Stimulated activated effector memory CD8-positive, alpha-beta T cell treated with anti-CD3 and anti-CD28 coated beads, Interleukin-12 subunit alpha, Interleukin-12 subunit beta, amount 100 ng/mL, for 72 hours (primary cell): ENCODE measurements at regions not wholly inside any gene's neighbourhood (a gene's known extent, or its start where the extent isn't known, plus 50 kb on each side); places are given as distances from the start of the nearest gene placed in this dataset.

Source experiments
- ATAC-seq: fragments of 150-1000 bp; cut with Tn5 transposase; 2 replicates; pipeline ENCODE4 v1.10.0; 2021
- DNase-seq, 2 donors: peaks; one replicate each; pipeline ENCODE4 v3.0.0; 2021 to 2022; ENCODE audit warnings: low spot score in 2 of 2
- H3K27ac Mint-ChIP-seq: one replicate; pipeline ENCODE4 v1.8.0; 2022; ENCODE audit warnings: mild to moderate bottlenecking, mixed read lengths
- H3K36me3 Mint-ChIP-seq: one replicate; pipeline ENCODE4 v1.8.0; 2022; ENCODE audit warnings: mild to moderate bottlenecking, mixed read lengths
- H3K4me1 Mint-ChIP-seq: one replicate; pipeline ENCODE4 v1.8.0; 2022; ENCODE audit warnings: mixed read lengths
- H3K4me3 Mint-ChIP-seq: one replicate; pipeline ENCODE4 v1.8.0; 2022; ENCODE audit warnings: mild to moderate bottlenecking, mixed read lengths
- H3K9me3 Mint-ChIP-seq: one replicate; pipeline ENCODE4 v1.8.0; 2022; ENCODE audit warnings: mixed read lengths

DNA sequence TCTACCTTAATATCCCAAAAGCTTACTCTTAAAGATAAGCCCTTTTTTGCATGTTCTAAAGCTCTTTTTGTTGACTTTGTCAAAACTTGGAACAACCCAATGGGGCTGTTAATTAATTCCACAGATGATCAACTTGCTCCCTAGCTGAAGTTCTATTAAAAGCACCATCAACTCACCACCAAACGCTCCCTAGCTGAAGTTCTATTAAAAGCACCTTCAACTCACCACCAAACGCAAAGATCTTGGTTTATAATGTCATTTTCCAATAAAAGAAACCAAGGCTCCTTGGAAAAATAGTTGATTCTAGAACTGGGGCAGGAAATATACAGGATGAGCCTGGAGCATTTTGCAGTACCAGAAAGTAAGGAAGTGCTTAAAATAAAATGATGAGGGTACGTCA lies 122.3 kb upstream of the STT3B start:
- Mint-ChIP-seq H3K4me1 (no peaks in the 10 kb centered on the region), H3K4me3 (no peak overlapping the region), H3K27ac (no peak overlapping the region), H3K9me3 (no peaks in the 10 kb centered on the region), H3K36me3 (no peaks in the 10 kb centered on the region)
- no peak for DNase-seq
- ATAC-seq: no peak

DNA sequence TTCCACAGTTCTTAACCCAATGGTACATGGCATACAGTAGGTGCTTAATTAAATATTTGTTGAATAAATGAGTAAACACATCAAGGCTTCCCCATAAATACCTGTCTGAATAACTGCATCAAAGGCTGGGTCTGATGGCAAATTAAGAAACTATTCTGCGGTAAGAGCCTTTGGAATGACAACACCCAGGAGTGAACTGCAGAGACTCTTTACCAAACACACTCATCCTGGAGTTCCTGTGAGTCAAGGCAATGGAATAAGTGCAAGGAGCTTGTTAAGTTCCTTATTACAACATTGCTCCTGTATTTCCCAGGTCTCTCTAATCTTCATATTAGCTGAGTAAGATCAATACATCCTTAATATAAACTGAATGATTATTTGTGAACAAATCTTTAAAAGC lies 119.9 kb upstream of the STT3B start:
- Mint-ChIP-seq H3K4me1 (no peaks in the 10 kb centered on the region), H3K27ac (no peak overlapping the region), H3K4me3 (no peak overlapping the region), H3K36me3 (no peaks in the 10 kb centered on the region), H3K9me3 (no peaks in the 10 kb centered on the region)
- no peak for ATAC-seq
- no peak for DNase-seq

DNA sequence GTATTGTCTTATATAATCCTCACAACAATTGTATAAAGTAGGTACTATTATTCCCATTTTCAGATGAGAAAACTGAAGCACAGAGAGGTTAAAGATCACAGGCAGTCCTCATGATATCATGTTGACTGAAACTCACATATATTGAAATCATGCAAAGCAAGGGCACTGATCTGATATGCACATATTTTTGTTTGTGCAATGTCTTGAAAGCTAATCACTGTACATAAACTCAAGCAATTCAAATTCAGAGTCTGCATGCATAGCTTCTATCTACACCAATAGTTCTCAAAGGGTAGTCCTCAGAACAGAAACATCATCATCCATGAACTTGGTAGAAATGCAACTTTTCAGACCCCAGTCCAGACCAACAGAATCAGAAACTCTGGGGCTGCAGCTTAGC lies 119.2 kb upstream of the STT3B start:
- no peaks in the 10 kb centered on the region for H3K9me3 Mint-ChIP-seq
- no peak for DNase-seq
- no peak for ATAC-seq
- H3K4me3 Mint-ChIP-seq: no peak overlapping the region
- no peaks in the 10 kb centered on the region for H3K4me1 Mint-ChIP-seq
- no peak overlapping the region for H3K27ac Mint-ChIP-seq
- H3K36me3 Mint-ChIP-seq: no peaks in the 10 kb centered on the region

DNA sequence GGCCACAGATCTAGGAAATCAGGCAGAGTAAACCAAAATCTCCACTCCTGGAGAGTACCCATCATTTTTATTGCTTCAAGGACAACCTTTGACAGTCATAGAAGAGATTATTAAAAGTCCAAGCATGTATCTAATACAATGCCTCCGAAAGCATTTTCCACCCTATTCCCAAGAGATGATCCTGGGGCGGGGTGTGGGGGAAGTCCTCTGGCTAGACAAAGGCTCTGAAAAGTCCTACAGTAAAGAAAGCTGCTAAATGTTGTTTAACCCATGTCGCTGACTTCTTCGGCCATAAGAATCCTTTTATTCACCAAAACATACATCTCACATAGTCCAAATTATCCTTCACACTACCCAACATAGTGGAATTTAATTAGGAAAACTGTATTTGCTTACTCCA lies 115.7 kb upstream of the STT3B start:
- no peak overlapping the region for H3K27ac Mint-ChIP-seq
- DNase-seq (no peak), ATAC-seq (no peak)
- H3K4me1 Mint-ChIP-seq: peaks cover 6% of the 10 kb centered on the region
- no peak overlapping the region for H3K4me3 Mint-ChIP-seq
- no peaks in the 10 kb centered on the region for H3K9me3 Mint-ChIP-seq
- no peaks in the 10 kb centered on the region for H3K36me3 Mint-ChIP-seq

DNA sequence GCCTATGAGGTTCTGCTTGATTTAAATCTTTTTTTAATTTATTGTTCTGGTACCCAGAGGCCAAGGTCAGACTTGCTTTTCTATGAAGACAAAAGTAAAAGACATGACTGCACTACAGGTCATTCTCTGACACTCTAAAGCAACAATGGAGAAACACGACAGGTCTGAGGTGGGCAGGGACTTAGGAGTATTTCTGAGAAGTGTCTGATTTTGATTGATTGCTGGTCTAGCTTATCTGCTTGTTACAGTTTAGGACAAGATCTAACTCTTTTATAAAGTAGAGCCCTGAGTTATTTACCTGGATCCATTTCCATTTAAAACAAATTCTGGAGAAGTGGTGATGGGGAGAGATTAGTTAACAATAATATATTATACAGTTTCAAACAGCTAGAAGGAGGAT lies 115.2 kb upstream of the STT3B start:
- no peak overlapping the region for H3K27ac Mint-ChIP-seq
- no peak for ATAC-seq
- peaks cover 10% of the 10 kb centered on the region for H3K4me1 Mint-ChIP-seq
- H3K4me3 Mint-ChIP-seq: no peak overlapping the region
- DNase-seq: no peak
- H3K9me3 Mint-ChIP-seq: no peaks in the 10 kb centered on the region
- H3K36me3 Mint-ChIP-seq: no peaks in the 10 kb centered on the region

DNA sequence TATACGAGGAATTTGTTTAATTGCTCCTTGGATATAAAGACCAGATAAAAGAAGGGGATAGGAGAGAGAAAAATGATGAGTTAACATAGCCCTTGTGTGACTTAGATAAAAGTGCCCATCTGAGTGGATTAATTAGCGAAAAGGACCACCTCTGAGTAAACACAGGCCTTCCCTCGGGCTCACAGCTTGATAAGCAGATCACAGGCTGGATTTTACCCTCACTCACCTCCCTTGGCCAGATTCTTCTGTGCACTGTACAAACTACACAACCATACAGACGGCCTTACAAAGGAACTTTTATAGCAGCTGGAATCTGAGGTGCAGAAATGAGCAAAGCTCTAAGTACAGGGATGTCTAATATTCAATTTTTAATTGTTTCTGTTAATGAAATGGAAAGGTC lies 112.4 kb upstream of the STT3B start:
- ATAC-seq (no peak), DNase-seq (no peak)
- Mint-ChIP-seq H3K27ac (no peak overlapping the region), H3K9me3 (no peaks in the 10 kb centered on the region), H3K36me3 (no peaks in the 10 kb centered on the region), H3K4me3 (no peak overlapping the region), H3K4me1 (peaks cover 12% of the 10 kb centered on the region)

DNA sequence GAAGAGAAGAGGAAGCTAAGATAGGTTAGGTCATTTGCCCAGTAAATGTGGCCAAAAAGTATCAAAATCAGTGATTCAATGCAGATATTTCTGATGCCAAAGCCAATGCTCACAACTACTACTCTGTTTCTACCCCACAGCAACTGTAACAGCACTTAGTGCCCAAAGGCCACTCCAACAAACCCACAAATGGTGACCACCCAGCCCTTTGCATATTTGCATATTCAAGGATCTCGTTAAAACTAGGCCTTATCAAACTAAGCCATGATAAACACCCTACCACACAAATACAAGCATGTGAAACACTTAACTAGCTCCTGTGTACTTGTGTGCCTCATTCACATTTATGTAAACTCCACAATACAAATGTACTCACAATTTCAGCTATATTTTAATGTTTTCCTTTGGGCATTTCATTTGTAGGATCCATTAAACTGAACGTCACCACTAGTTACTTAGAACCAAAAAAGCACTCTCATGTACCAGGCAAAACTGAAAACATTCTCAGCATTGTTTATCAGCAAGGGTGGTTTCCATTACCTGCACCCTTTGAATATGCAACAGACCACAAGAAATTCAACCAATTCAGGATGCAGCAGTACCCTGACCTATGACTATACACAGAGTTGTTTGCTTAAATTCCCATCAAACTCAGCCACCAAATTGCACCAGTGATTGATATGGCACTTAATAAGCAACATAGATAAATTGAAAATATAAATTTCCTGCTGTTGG lies 111.2 kb upstream of the STT3B start:
- peak; percentile 83 for ATAC-seq
- peaks cover 12% of the 10 kb centered on the region for H3K4me1 Mint-ChIP-seq
- H3K36me3 Mint-ChIP-seq: no peaks in the 10 kb centered on the region
- peaks cover 4% of the 10 kb centered on the region for H3K9me3 Mint-ChIP-seq
- no peak for DNase-seq
- H3K27ac Mint-ChIP-seq: no peak overlapping the region
- H3K4me3 Mint-ChIP-seq: no peak overlapping the region

DNA sequence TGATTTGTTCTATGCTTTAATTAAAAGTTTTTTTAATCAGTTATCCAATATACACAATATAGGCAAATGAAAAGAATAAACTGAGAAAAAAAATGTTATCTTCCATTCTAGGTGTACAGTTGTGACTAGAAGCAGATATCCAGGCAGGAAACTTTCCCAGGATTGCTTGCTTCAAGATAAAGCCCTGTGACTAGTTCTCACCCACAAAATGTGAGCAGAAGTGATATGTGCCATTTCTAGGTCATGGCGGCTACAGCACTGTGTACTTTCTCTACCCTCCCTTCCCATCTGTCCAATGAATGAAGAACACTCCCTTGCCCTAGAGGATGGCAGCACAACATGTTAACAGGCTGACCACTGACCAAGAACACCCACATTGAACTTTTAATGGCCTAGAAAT lies 110.5 kb upstream of the STT3B start:
- H3K4me3 Mint-ChIP-seq: no peak overlapping the region
- DNase-seq: no peak
- peaks cover 12% of the 10 kb centered on the region for H3K4me1 Mint-ChIP-seq
- no peak overlapping the region for H3K27ac Mint-ChIP-seq
- no peak for ATAC-seq
- H3K9me3 Mint-ChIP-seq: peaks cover 4% of the 10 kb centered on the region
- H3K36me3 Mint-ChIP-seq: no peaks in the 10 kb centered on the region

DNA sequence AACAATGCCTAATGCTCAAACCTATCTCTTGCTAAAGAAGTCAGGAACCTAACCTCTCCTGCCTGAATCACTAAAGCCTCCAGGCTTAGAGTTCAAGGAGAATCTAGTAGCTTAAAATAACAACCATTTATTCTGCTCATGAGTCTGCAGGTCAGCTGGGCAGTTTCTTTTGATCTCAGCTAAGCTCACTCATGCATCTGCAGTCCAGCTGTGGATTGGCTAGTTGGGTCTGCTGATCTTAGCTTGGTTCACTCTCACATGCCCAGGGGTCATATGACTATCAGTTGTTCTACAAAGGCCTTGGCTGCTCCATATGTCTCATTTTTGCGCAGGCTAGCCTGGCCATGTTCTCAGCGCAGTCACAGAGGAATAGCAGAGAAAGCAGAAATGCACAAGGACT lies 109.2 kb upstream of the STT3B start:
- ATAC-seq: no peak
- DNase-seq: no peak
- Mint-ChIP-seq H3K36me3 (no peaks in the 10 kb centered on the region), H3K4me1 (peaks cover 12% of the 10 kb centered on the region), H3K9me3 (peaks cover 7% of the 10 kb centered on the region), H3K27ac (no peak overlapping the region), H3K4me3 (no peak overlapping the region)

DNA sequence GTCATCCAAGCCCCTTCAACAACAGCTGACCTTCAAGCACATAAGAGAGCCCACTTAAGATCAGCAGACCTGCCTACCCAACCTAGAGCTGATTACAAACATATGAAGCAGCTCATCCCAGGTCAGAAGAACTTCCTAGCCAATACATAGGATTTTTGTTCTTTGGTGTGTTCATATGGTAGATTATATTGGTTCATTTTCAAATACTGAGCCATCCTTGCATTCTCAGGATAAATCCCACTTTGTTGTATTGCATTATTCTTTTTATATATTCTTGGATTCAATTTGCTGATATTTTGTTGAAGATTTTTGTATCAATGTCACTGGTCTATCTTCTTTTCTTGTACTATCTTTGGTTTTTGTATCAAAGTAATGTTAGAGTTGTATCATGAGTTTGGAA lies 107.3 kb upstream of the STT3B start:
- DNase-seq (no peak), ATAC-seq (no peak)
- Mint-ChIP-seq H3K4me3 (no peak overlapping the region), H3K36me3 (no peaks in the 10 kb centered on the region), H3K9me3 (peaks cover 7% of the 10 kb centered on the region), H3K4me1 (peaks cover 12% of the 10 kb centered on the region), H3K27ac (no peak overlapping the region)

DNA sequence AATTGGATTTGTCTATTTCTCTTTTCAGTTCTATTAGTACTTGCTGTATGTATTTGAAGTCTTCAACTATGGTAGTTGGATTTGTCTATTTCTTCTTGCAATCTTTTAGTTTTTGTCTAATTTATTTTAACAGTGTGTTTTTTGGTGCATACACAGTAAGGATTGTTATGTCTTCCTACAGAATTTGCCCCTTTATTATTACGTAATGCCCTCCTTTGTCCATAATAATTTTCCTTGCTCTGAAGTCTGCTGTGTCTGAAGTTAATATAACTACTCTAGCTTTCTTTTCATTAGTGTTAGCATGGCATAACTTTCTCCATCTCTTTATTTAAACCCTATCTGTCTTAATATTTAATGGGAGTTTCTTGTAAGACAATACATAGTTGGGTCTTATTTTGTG lies 105.1 kb upstream of the STT3B start:
- ATAC-seq (no peak), DNase-seq (no peak)
- H3K27ac Mint-ChIP-seq: no peak overlapping the region
- H3K9me3 Mint-ChIP-seq: peaks cover 7% of the 10 kb centered on the region
- H3K4me3 Mint-ChIP-seq: no peak overlapping the region
- H3K36me3 Mint-ChIP-seq: no peaks in the 10 kb centered on the region
- H3K4me1 Mint-ChIP-seq: peaks cover under 1% of the 10 kb centered on the region

DNA sequence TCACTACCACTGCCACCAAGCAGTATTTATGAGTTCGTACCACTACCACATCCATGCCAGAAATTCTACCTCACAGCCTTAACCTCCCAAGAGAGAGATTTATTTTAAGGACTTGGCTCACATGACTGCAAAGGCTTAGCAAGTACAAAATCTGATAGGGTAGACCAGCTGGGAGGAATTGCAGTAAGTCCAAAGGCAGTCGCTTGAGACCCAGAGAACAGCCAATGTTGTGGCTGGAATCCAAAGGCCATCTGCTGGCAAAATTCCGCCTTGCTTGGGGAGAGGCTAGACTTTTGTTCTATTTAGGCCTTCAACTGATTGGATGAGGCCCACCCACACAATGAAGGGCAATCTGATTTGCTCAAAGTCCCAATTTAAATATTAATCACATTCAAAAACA lies 101.4 kb upstream of the STT3B start:
- Mint-ChIP-seq H3K36me3 (no peaks in the 10 kb centered on the region), H3K4me1 (no peaks in the 10 kb centered on the region), H3K27ac (no peak overlapping the region), H3K9me3 (peaks cover 3% of the 10 kb centered on the region), H3K4me3 (no peak overlapping the region)
- DNase-seq: no peak
- no peak for ATAC-seq

DNA sequence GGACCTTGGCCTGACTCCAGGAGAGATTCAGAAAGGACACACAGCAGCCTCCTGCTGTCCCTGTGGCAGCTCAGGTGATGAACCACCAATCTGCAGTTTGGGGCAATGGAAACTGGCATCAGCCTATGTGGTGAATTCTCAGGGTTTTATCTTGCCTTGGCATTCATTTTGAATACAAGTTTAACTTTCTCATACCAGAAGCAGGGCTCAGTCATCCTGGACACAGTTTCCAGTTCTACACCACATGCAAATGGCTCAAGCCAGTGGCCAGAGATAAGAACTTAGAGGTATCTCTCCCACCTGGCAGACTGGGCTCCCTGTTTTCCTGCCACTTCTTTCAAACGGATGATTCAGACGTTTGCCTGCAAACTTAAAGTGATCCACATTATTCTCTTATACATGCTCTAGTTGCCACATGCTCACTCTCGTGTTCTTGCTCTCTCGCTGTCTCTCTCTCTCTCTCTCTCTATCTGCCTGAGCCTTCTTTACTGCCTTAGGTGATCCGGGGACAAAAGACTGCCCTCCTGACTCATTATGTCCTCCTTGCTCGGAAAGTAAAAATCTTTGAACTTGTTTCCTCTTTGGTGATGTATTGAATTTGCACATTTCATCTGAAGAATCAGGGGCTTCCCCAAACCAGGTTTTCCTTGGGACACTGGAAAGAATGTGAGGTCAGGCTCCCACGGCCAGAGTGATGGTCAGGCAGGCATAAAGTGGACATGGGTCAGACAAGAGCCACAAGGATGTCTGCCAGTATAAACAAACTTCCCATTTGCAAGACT lies 99.6 kb upstream of the STT3B start:
- Mint-ChIP-seq H3K27ac (no peak overlapping the region), H3K36me3 (no peaks in the 10 kb centered on the region), H3K4me1 (no peaks in the 10 kb centered on the region), H3K4me3 (no peak overlapping the region), H3K9me3 (peaks cover 11% of the 10 kb centered on the region)
- no peak for ATAC-seq
- DNase-seq: no peak

DNA sequence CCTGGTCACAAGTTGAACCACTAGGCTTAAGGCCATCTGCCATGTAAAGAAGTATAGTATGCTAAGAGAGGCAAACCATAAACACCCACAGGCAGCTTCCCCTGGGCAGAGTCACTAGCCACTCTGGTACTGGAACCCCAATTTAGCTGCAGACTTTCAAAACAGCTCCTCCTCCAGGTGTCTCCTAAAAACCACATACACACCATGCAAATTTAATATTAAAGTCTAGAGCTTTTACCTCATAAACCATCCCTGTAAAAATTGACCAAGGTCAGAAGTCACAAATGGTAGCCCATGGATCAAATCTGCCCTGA lies 99.1 kb upstream of the STT3B start:
- DNase-seq: no peak
- Mint-ChIP-seq H3K9me3 (peaks cover 9% of the 10 kb centered on the region), H3K4me1 (no peaks in the 10 kb centered on the region), H3K27ac (no peak overlapping the region), H3K36me3 (no peaks in the 10 kb centered on the region), H3K4me3 (no peak overlapping the region)
- no peak for ATAC-seq

DNA sequence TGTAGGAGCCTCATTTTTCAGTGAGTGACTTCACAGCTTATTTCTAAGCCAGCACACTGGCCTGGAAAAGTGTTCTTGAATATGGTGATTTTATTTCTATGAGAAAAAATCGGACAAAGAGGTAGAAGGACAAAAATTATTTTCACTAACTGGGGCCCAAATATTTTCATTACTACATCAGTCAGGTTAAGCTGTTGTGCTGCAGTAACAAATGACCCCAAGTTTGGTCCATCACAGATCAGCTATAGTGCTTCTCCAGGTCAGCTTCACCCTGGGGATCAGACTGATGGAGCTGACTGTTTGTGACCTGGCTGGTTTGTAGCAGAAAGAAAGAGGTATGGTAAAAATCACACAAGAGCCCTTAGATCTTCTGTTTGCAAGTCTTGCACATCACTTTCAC lies 97.9 kb upstream of the STT3B start:
- Mint-ChIP-seq H3K4me3 (no peak overlapping the region), H3K36me3 (no peaks in the 10 kb centered on the region), H3K27ac (no peak overlapping the region), H3K9me3 (peaks cover 9% of the 10 kb centered on the region), H3K4me1 (no peaks in the 10 kb centered on the region)
- DNase-seq: no peak
- ATAC-seq: no peak

DNA sequence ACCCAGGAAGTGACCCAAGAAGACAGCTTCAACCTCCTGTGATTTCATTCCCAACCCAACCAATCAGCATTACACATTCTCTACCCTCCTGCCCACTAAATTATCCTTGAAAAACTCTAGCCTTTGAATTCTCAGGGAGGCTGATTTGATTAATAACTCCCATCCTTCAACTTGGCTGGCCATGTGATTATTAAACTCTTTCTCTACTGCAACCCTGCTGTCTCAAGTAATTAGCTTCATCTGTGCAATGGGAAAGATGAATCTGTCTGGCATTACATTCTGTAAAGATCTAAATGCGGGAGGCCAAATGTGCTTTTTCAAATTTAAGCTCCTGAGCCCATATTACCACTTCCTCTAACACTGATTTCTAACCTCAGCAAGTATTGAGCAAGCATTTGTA lies 95.9 kb upstream of the STT3B start:
- Mint-ChIP-seq H3K9me3 (peaks cover 9% of the 10 kb centered on the region), H3K27ac (no peak overlapping the region), H3K4me1 (no peaks in the 10 kb centered on the region), H3K4me3 (no peak overlapping the region), H3K36me3 (no peaks in the 10 kb centered on the region)
- ATAC-seq: no peak
- DNase-seq: no peak
